ENCODE measurements at regions not wholly inside any gene's neighbourhood (a gene's known extent, or its start where the extent isn't known, plus 50 kb on each side); places are given as distances from the start of the nearest gene placed in this dataset.

DNA sequence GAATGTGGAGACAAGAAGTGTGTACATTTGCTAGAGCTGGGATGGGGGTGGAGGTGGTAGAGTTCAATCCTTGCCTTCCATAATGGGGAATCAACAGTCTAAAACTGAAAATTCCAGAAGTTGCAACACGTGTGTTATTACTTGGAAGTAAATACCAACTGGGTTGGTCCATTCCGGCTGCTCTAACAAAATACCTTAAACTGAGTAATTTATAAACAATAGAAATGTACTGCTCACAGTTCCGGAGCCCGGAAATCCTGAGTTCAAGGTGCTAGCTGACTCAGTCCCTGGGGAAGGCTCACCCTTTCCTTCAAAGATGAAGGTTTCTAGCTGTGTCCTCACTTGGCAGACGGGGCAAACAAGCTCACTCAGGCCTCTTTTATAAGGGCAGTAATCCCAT, 59.0 kb downstream of the RIN2 start:
- TF ChIP-seq, protein P1, sequence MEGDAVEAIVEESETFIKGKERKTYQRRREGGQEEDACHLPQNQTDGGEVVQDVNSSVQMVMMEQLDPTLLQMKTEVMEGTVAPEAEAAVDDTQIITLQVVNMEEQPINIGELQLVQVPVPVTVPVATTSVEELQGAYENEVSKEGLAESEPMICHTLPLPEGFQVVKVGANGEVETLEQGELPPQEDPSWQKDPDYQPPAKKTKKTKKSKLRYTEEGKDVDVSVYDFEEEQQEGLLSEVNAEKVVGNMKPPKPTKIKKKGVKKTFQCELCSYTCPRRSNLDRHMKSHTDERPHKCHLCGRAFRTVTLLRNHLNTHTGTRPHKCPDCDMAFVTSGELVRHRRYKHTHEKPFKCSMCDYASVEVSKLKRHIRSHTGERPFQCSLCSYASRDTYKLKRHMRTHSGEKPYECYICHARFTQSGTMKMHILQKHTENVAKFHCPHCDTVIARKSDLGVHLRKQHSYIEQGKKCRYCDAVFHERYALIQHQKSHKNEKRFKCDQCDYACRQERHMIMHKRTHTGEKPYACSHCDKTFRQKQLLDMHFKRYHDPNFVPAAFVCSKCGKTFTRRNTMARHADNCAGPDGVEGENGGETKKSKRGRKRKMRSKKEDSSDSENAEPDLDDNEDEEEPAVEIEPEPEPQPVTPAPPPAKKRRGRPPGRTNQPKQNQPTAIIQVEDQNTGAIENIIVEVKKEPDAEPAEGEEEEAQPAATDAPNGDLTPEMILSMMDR (conservative IDR thresholded peaks at IDR 0.05) = no peak
- TF ChIP-seq EZH2 (IDR thresholded peaks at IDR 0.05; ENCODE audit: low read depth) = no peak
